ENCODE measurements at regions not wholly inside any gene's neighbourhood (a gene's known extent, or its start where the extent isn't known, plus 50 kb on each side); places are given as distances from the start of the nearest gene placed in this dataset.
A peak's percentile ranks its signal among the peaks of the same experiment; 100 is the strongest.
"Not testable (repeated sequence)": the region's sequence is repeated elsewhere in the genome, so short reads cannot be mapped to it uniquely, and the experiment has no call there.

GRCh38 chr5:34125354-34125753 lies 82.3 kb upstream of the C1QTNF3 start:
- H3K27me3 ChIP-seq (ENCODE audit: control insufficient read depth in 2 of 2, insufficient read depth in 2 of 2, low read length in 2 of 2); intact Hi-C loops (cut with micrococcal nuclease); H3K27ac Mint-ChIP-seq; H3K9ac ChIP-seq (ENCODE audit: insufficient read depth, low read length, poor library complexity, severe bottlenecking); H3K36me3 Mint-ChIP-seq; H3K4me1 ChIP-seq (ENCODE audit: control insufficient read depth in 1 of 2, insufficient read depth in 2 of 2, low read length in 2 of 2); H3K36me3 ChIP-seq (replicated peaks in 1 of 2; ENCODE audit: control insufficient read depth in 1 of 2, insufficient read depth in 2 of 2, low read length in 2 of 2); H3K4me2 ChIP-seq (replicated peaks; ENCODE audit: extremely low read depth, low read length, poor library complexity, severe bottlenecking); H2AFZ ChIP-seq (ENCODE audit: insufficient read depth, low read depth, low read length, poor library complexity, severe bottlenecking); H3K9me3 ChIP-seq (replicated peaks in 1 of 2; ENCODE audit: control insufficient read depth in 1 of 2, insufficient read depth in 1 of 2, low read length in 2 of 2); H3K27ac ChIP-seq (ENCODE audit: low read depth in 1 of 2, low read length in 2 of 2); H3K4me3 Mint-ChIP-seq; H3K4me1 Mint-ChIP-seq; H3K4me3 ChIP-seq (replicated peaks in 1 of 3; ENCODE audit: low read depth in 2 of 3, low read length in 3 of 3); H4K20me1 ChIP-seq (ENCODE audit: insufficient read depth, low read length); DNase-seq; H3K27me3 Mint-ChIP-seq (ENCODE audit: low read depth in 3 of 3); H3K79me2 ChIP-seq (ENCODE audit: insufficient read depth, low read length): not testable (repeated sequence)
- WGBS (ENCODE audit: insufficient coverage), result no CpG with 5 or more reads among the region's 3 CpGs
- H3K9me3 Mint-ChIP-seq, result peaks cover 8 to 21% (median 11%) of the 10 kb centered on the region in 7 donors

GRCh38 chr5:34126741-34127140 lies 83.7 kb upstream of the C1QTNF3 start:
- H3K79me2 ChIP-seq (ENCODE audit: insufficient read depth, low read length); H3K9ac ChIP-seq (ENCODE audit: insufficient read depth, low read length, poor library complexity, severe bottlenecking); H3K27ac ChIP-seq (ENCODE audit: low read depth in 1 of 2, low read length in 2 of 2); H3K4me3 Mint-ChIP-seq; H3K27me3 Mint-ChIP-seq (ENCODE audit: low read depth in 3 of 3); H3K27me3 ChIP-seq (ENCODE audit: control insufficient read depth in 2 of 2, insufficient read depth in 2 of 2, low read length in 2 of 2); H3K36me3 Mint-ChIP-seq; H3K36me3 ChIP-seq (replicated peaks in 1 of 2; ENCODE audit: control insufficient read depth in 1 of 2, insufficient read depth in 2 of 2, low read length in 2 of 2); H3K4me2 ChIP-seq (replicated peaks; ENCODE audit: extremely low read depth, low read length, poor library complexity, severe bottlenecking); H3K9me3 ChIP-seq (replicated peaks in 1 of 2; ENCODE audit: control insufficient read depth in 1 of 2, insufficient read depth in 1 of 2, low read length in 2 of 2); H3K4me1 Mint-ChIP-seq; H3K4me1 ChIP-seq (ENCODE audit: control insufficient read depth in 1 of 2, insufficient read depth in 2 of 2, low read length in 2 of 2); DNase-seq; H3K4me3 ChIP-seq (replicated peaks in 1 of 3; ENCODE audit: low read depth in 2 of 3, low read length in 3 of 3); intact Hi-C loops (cut with micrococcal nuclease); H2AFZ ChIP-seq (ENCODE audit: insufficient read depth, low read depth, low read length, poor library complexity, severe bottlenecking); H4K20me1 ChIP-seq (ENCODE audit: insufficient read depth, low read length): not testable (repeated sequence)
- Mint-ChIP-seq H3K27ac (peak overlapping the region in 1 of 7 donors; percentile 42), H3K9me3 (peaks cover 8 to 19% (median 13%) of the 10 kb centered on the region in 7 donors)
- WGBS (ENCODE audit: insufficient coverage), result no CpG with 5 or more reads among the region's 3 CpGs

GRCh38 chr5:34127818-34128217 lies 84.8 kb upstream of the C1QTNF3 start:
- not testable (repeated sequence) for H3K36me3 Mint-ChIP-seq; H3K4me3 ChIP-seq (replicated peaks in 1 of 3; ENCODE audit: low read depth in 2 of 3, low read length in 3 of 3)

GRCh38 chr5:34128890-34129289 lies 85.9 kb upstream of the C1QTNF3 start:
- H3K9ac ChIP-seq (ENCODE audit: insufficient read depth, low read length, poor library complexity, severe bottlenecking); H3K4me2 ChIP-seq (replicated peaks; ENCODE audit: extremely low read depth, low read length, poor library complexity, severe bottlenecking); H3K27ac ChIP-seq (ENCODE audit: low read depth in 1 of 2, low read length in 2 of 2); intact Hi-C loops (cut with micrococcal nuclease); H3K4me1 ChIP-seq (ENCODE audit: control insufficient read depth in 1 of 2, insufficient read depth in 2 of 2, low read length in 2 of 2); H3K27me3 ChIP-seq (ENCODE audit: control insufficient read depth in 2 of 2, insufficient read depth in 2 of 2, low read length in 2 of 2); H2AFZ ChIP-seq (ENCODE audit: insufficient read depth, low read depth, low read length, poor library complexity, severe bottlenecking); H3K4me1 Mint-ChIP-seq; H4K20me1 ChIP-seq (ENCODE audit: insufficient read depth, low read length); H3K36me3 ChIP-seq (replicated peaks in 1 of 2; ENCODE audit: control insufficient read depth in 1 of 2, insufficient read depth in 2 of 2, low read length in 2 of 2); H3K36me3 Mint-ChIP-seq; H3K4me3 Mint-ChIP-seq; H3K9me3 ChIP-seq (replicated peaks in 1 of 2; ENCODE audit: control insufficient read depth in 1 of 2, insufficient read depth in 1 of 2, low read length in 2 of 2); H3K27me3 Mint-ChIP-seq (ENCODE audit: low read depth in 3 of 3); H3K27ac Mint-ChIP-seq; H3K4me3 ChIP-seq (replicated peaks in 1 of 3; ENCODE audit: low read depth in 2 of 3, low read length in 3 of 3); DNase-seq; H3K79me2 ChIP-seq (ENCODE audit: insufficient read depth, low read length): not testable (repeated sequence)
- H3K9me3 Mint-ChIP-seq, result peaks cover 8 to 21% (median 14%) of the 10 kb centered on the region in 7 donors

More at GRCh38 chr5:34127818-34128217, 84.8 kb upstream of the C1QTNF3 start:
- H3K9me3 Mint-ChIP-seq, result peaks cover 8 to 21% (median 14%) of the 10 kb centered on the region in 7 donors
- H3K4me2 ChIP-seq (replicated peaks; ENCODE audit: extremely low read depth, low read length, poor library complexity, severe bottlenecking); H3K4me1 ChIP-seq (ENCODE audit: control insufficient read depth in 1 of 2, insufficient read depth in 2 of 2, low read length in 2 of 2); H3K9ac ChIP-seq (ENCODE audit: insufficient read depth, low read length, poor library complexity, severe bottlenecking); DNase-seq; H3K79me2 ChIP-seq (ENCODE audit: insufficient read depth, low read length); intact Hi-C loops (cut with micrococcal nuclease); H3K27ac ChIP-seq (ENCODE audit: low read depth in 1 of 2, low read length in 2 of 2); H3K4me3 Mint-ChIP-seq; H3K27me3 Mint-ChIP-seq (ENCODE audit: low read depth in 3 of 3); H3K9me3 ChIP-seq (replicated peaks in 1 of 2; ENCODE audit: control insufficient read depth in 1 of 2, insufficient read depth in 1 of 2, low read length in 2 of 2); H3K27ac Mint-ChIP-seq; H3K4me1 Mint-ChIP-seq; H3K36me3 ChIP-seq (replicated peaks in 1 of 2; ENCODE audit: control insufficient read depth in 1 of 2, insufficient read depth in 2 of 2, low read length in 2 of 2); H2AFZ ChIP-seq (ENCODE audit: insufficient read depth, low read depth, low read length, poor library complexity, severe bottlenecking); H3K27me3 ChIP-seq (ENCODE audit: control insufficient read depth in 2 of 2, insufficient read depth in 2 of 2, low read length in 2 of 2); H4K20me1 ChIP-seq (ENCODE audit: insufficient read depth, low read length): not testable (repeated sequence)
- WGBS (ENCODE audit: insufficient coverage), result 100% methylated on average over 3 of the region's 3 CpGs

Measured in CD14-positive monocyte (primary cell).